Fibroblast of skin of left biceps (primary cell): ENCODE measurements at regions not wholly inside any gene's neighbourhood (a gene's known extent, or its start where the extent isn't known, plus 50 kb on each side); places are given as distances from the start of the nearest gene placed in this dataset.

Experiments used
- DNase-seq, 2 experiments: peaks; one replicate each; pipeline ENCODE4 v3.0.0-alpha.2; 2013; ENCODE audit warnings: low read depth in 2 of 2

DNA sequence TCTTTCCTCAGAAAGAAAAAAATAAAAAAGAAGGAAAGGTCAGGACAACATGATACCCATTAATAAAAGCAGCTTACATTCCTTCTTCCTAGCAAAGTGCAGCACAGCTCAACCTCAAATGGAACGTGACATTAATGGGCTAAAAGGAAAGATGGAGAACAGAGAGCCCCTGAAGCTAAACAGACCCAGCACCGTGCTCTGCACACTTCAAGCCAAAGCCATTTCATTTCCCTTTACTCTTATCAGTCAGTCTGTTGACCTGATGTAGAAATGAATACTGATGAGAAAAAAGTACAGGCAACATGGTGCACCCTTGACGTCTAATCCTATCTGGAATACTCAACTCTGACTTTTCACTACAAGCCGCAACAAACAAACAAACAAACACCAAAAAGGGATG lies 57.7 kb upstream of the EDNRA start:
- no peak for DNase-seq

GRCh38 chr4:147425019-147425418 lies 55.9 kb upstream of the EDNRA start:
- no peak for DNase-seq

GRCh38 chr4:147428583-147428982 lies 52.3 kb upstream of the EDNRA start:
- DNase-seq, result no peak

- no peak for DNase-seq
Observed at GRCh38 chr4:147430111-147430510, 50.8 kb upstream of the EDNRA start.
